GM21381 (cell line): ENCODE measurements at regions not wholly inside any gene's neighbourhood (a gene's known extent, or its start where the extent isn't known, plus 50 kb on each side); places are given as distances from the start of the nearest gene placed in this dataset.
A peak's percentile ranks its signal among the peaks of the same experiment; 100 is the strongest.

Experiments
- ATAC-seq: cut with Tn5 transposase; IDR thresholded peaks from one replicate; pipeline ENCODE4 v1.9.1; 2021; ENCODE audit warnings: mild to moderate bottlenecking, moderate library complexity; ENCODE audit not compliant: unreplicated experiment

DNA sequence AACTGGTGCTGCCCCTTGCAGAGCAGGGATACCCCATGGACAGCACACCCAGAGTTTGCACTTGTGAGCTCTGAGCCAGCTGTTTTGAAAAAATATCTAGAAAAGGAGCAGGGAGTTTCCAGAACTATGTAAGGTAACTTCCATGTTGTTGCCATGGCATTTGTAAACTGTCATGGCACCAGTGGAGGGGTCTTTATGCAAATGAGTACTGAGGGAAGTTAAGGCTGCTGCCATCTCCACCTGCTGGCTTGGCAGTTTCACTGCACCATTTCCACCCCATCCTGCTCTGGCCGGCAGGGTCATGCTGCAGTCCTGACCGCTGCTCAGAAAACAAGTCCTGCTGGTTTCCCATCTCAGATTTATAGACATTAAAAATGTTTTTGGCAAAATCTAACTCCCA is 52.3 kb upstream of the SNTG2 start:
- no peak for ATAC-seq

DNA sequence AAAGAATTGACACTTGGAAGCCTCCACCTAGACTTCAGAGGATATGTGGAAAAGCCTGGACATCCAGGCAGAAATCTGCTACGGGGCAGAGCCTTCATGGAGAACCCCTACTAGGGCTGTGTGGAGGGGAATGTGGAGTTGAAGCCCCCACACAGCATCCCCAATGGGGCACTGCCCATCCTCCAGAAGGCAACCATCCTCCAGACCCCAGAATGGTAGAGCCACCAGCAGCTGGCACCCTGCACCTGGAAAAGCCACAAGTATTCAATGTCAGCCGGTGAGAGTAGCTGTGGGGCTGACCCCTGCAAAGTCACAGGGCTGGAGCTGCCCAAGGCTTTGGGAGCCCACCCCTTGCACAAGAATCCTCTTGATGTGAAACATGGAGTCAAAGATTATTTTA is 53.6 kb upstream of the SNTG2 start:
- no peak for ATAC-seq

DNA sequence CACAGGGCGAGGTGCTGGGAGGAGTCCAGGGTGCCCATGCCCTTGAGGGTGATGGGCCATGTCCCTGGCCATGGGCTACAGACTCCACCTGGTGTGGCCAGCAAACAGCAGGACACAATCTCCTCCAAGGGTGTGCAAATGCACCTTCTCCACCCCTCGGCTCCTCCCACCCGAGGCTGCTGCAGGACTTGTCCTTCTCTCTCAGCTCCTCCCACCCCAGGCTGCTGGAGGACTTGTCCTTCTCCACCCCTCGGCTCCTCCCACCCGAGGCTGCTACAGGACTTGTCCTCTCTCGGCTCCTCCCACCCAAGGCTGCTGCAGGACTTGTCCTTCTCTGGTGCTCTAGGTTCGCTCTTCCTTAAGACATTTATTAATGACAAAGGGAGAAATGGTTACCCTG is 57.3 kb upstream of the SNTG2 start:
- no peak for ATAC-seq

DNA sequence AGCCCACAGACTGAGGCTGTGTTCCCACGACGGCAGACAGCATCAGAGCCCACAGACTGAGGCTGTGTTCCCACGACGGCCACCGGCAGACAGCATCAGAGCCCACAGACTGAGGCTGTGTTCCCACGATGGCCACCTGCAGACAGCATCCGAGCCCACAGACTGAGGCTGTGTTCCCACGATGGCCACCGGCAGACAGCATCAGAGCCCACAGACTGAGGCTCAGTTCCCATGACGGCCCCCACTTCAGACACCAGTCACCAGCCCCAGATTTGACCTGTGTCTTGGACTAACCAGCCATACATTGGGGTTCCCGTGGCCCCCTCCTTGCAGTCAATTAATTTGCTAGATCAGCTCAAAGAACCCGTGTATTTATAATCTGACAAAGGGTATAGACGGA is 57.8 kb upstream of the SNTG2 start:
- no peak for ATAC-seq

DNA sequence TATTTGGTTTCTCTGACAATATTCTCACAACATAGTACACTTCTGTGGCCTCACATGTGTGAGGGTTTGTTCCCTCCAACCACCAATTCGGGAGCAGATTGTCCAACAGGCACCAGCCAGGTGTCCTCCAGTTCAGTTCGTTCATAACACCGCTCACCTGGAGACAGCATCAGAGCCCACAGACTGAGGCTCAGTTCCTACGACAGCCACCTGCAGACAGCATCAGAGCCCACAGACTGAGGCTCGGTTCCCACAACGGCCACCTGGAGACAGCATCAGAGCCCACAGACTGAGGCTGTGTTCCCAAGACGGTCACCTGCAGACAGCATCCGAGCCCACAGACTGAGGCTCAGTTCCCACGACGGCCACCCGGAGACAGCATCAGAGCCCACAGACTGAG is 58.2 kb upstream of the SNTG2 start:
- ATAC-seq = no peak

DNA sequence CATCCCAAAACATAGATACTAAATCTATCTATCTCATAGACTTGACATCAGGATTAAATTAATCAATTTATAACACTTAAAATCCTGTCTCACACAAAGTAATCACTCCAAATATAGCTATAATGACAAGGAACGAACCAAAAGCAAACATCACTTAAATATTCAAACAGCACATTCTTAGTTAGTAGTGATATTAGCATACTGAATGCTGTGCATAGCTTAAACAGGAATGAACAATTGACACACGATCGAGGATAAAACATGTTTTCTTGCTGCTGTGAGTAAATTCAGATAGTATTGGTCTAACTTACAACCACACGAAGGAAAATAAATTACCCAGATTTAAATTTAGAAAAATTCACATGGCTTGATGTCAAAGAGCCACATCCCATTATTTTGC is 58.9 kb upstream of the SNTG2 start:
- no peak for ATAC-seq

DNA sequence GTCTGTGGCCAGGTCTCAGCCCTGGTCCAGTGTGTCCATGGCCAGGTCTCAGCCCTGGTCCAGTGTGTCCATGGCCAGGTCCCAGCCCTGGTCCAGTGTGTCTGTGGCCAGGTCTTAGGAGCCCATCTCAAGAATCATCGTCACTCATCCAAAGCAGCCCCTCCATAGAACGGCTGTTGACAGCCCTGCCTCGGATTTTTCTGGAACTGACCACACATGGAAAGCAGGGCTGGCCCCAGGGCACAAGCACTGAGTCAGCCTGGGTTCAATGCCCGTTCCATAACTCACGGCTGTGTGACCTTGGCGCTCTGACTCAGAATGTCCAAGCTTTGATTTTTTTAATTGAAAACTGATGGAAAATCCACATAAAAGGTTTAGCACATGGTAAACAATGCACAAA is 59.9 kb upstream of the SNTG2 start:
- ATAC-seq = no peak

DNA sequence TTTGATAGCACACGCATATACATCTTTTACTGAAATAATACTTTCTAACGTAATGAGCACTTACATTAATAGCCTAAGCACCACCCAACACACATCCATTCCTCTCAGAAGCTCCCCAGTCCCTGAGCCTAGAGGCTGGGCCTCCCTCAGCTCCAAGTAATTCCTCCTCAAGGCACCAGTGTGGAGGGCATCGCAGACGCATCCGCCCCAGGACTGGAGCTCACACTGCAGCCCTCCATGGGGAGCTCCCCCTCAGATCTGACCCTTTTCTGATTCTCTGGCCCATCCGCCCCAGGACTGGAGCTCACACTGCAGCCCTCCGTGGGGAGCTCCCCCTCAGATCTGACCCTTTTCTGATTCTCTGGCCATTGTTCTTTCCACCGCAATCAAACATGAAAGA is 60.4 kb upstream of the SNTG2 start:
- ATAC-seq = no peak

DNA sequence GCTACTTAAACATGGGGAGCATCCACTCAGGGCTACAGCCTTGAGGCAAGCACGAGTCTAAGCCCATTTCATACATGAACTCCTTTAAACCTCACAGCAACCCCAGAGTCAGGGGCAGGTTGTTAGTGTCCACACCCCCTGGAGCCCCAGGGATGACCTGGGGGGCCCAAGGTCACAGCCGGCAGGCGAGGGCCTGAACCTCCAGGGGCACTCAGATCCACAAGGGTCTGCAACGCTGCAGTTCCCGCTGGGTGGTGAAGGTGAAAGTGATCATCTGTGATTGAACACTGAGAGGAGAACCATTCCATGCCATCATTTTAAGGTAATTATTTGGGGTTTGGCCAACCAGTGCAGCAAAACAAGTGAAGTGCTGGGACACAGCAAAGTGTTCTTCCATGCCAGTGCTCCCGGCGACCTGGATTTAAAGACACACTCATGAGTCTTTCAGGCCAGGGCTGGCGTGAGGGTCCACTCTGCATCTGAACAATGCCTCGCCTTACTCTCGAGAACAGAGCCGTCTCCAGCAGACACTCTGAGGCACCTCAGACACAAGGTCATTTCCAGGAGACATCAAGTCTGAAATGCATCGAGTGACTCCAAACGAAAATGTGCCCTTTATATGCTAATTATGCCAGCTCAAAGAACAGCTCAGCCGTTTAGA is 61.6 kb upstream of the SNTG2 start:
- no peak for ATAC-seq

DNA sequence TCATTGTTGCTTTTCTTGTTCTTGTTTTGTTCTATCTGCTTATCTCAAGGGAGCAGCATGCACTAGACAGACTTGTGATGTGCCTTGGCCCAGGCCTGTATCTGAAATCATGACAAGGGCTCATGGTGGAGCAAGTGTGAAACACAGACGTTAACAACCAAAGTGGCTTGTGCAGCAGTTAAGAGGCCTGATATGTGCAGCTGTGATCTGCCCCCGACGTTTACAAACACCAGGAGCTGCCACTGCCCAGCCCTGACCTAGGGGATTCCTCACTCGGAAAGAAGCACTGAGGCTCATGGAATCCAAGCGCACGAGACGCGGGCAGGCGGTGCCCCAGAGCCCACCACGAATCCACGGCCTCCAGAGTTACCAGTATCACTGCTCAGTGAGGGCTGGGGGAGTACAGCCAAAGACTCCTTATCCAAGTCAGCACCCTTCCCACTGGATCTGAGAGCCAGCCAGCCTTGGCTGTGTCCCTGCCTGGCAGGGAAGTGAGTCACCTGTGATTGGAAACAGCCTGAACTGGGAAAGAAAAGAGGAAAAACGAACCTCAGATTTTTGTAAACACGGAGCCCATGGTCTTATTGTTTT is 62.3 kb upstream of the SNTG2 start:
- no peak for ATAC-seq

DNA sequence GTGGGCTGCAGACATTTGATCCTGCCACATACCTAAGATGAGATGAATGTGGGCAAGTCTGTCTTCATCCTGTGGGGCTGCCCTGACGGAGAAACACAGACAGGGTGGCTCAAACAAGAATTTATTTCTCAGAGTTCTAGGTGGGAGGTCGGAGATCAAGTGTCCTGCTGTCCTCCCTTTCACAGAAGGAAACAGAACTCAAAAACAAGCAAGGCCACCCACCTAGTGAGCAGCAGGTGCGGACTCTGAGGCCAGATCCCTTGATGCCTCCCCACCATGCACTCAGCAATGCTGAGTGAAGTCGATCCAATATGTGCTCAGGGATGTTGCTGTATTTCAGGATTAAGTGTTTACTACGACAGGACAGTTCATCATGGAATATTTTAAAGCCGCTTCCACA is 63.0 kb upstream of the SNTG2 start:
- ATAC-seq = no peak

DNA sequence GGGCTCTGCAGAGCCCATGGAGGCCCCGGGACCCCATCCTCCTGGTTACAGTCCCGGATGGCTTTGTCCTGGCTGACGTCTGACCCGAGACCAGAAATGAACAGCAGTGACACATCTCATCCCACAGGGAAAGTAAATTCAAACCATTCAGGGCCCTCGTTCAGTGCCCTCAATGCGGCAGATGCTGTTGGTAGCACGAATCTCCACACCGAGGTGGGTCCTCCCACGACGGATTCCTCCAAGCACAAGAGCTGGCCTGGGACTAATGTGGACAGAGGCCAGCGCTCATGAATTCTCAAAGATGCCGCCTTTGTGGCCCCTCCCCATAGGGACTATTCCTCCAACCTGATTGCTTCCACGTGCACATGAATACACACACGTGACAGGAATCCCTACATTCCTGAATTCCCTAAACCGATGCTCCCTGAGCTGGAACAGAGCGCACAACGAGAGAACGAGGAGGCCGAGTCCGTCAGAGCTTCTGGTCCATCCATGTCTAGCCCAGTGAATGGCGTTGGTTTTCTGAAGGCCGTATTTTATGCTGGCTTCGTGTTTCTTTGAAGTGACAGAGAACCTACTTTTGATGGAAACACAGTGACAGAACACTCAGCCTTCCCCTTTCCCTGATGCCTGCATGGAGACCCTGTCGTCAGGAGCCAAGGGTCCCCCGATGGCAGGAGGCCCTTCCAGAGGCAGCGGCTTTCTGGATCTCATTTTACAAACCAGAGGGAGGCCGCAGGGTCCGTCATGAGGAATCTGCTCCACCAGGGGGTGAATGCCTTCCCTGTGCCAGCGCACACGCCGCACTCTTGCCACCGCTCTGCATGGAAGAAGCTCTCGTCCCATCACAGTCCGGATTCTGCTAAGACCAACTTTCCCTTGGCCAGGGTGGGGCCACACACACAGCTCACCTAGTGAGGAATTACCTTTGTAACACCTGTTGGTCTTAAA is 64.3 kb upstream of the SNTG2 start:
- ATAC-seq = no peak

DNA sequence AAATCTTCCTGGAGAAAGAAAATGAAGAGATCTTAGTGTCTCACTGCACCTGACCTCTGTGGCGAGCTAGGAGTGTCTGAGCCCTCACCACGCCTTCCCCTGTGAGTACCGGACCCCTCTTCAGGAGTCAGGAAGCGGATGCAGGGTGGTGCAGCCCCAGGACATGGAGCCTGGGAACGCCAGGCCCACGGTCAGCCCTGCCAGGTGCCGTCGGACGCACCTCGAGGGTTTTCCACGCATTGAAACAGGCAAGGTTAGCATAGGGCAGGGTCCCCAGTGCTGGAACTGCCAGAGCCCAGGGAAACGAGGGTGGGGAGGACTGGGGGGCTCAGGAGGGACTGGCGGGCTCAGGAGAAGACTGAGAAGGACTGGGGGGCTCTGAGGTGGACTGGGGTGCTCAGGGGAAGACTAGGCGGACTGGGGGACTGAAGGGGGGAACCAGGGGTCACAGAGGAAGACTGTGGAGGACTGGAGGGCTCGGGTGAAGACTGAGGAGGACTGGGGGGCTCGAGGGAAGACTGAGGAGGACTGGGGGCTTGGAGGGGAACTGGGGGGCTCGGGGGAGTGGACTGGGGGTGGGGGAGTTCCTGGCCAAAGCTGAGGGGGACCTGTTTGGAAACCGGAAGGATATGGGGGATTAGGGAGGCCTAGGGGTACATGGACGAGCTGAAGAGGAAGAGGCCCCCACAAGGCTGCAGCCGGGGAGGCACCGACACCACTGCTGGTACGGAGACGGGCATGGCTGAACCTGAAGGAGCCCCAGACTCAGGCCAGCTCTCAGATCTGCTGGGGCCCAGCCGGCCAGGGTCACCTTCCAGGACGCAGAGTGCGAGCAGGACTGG is 65.2 kb upstream of the SNTG2 start:
- no peak for ATAC-seq

DNA sequence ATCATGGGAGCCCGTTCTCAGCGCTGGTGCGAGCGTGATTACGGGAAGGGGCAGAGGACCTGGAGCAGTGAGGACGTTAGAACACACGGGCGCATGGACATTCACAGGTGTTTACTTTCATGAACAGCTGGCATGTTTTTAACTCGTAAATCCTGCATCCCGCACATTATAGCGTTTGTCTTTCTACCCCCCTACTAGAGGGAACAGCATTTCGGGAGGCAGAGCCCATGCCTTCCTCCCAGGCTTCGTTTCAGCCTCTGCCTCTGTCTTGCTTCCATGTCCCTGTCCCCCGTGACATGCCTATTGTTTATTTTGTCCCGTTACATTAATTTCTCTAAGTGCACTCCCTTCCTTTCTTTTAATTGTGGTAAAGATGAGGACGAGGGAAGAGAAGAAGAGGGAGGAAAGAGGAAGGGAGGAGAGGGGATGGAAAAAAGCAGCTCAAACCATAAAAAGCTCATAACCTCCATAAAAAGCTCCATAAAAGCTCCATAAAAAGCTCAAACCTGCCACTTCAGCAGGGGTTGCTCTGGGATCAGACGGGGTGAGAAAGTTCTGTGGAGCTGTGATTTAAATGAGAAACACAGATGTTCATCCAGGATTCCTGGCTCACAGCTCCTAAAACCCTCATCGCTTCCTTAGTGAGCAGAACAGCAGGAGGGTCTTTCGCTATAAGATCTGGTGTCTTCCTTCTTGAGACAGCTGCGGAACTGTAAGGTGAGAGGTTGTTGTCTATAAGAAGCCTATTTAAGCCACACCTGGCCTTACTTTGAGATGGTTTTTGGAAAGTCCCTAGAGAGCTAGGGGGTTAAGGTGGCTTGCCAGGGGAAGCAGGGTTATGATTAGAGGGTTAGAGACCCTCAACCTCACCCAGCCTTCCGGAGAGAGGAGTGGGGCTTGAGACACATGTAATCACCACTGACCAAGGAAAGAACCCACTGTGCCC is 66.6 kb upstream of the SNTG2 start:
- no peak for ATAC-seq

DNA sequence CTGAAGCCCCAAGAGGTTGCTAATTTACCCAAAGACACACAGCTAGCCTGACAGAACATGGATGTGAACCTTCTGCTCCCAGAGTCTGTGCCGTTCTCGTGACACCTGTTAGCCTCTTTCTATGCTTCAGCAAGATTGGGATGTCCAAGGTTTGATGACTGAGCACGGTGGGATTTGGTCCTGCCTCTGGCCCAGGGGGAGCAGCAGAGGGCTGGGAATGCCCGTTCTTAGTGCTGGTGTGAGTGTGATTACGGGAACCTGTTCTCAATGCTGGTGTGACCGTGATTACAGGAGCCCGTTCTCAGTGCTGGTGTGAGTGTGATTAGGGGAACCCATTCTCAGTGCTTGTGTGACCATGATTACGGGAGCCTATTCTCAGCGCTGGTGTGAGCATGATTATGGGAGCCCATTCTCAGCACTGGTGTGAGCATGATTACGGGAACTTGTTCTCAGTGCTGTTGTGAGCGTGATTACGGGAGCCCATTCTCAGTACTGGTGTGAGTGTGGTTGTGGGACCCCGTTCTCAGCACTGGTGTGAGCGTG is 67.3 kb upstream of the SNTG2 start:
- no peak for ATAC-seq

DNA sequence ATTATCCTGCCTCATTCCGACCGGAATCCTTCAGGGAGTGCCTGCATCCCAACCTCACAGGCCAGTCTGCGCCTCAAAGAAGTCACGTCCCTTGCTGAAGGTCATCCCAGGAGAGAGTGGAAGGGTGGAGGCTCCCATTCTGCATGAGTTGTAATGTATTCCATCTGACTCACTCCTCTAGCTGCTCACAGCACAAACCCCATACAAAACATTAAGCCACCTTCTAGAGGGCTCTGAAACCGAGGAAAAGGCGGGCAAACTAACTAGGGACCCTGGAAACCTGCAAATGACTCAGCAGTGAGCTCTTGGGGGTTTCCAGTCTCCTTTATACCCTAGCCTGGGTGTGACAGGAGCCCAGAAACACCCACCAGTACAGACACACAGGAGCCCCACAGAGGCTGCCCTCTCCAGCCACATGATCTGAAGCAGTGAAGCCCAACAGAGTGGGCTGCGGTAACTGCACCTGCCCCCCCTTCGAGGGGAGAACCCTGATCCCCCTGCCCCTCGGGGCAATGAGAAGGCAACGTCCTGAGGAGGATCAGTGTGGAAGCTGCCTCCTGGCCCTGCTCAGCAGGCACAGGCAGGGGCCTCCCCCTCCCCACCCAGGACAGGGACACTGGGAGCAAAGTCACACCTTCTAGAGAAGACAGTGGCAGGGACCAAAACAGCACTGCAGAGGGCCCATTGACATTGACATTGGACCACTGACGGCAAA is 69.3 kb upstream of the SNTG2 start:
- peak; percentile 54 for ATAC-seq

DNA sequence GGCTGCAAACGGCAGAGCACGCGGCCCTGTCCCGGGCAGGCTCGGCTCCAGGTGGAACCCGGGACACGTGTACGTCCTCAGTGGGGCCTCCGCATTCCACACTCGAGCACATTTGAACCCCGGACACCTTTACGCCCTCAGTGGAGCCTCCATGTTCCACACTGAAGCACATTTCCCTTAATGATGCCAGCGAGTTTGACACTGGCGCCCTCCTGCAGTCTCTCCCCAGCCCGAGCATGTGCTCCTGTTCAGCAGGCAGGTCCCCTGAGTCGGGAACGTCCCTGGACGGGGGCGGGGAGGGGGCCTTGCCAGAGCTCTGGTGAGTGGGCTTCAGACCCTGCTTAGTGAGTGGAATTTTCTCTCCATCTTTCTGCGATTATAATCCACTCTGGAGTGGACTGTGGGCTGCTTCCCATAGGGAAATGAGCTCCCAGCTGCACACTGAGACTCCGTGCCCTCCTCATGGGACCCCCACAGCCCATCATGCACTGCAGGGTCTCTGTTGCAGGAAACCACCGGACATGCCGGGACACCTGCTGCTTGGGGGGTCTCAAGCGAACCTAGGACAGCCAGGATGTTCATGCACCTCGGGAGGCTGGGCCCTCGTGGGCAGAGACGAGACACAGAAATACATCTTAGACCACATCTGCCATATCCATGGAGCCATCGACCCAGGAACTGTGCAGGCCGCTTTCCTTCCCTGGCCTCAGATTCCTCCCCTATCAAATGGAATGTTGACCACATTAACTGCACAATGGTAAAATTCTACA is 70.3 kb upstream of the SNTG2 start:
- no peak for ATAC-seq

DNA sequence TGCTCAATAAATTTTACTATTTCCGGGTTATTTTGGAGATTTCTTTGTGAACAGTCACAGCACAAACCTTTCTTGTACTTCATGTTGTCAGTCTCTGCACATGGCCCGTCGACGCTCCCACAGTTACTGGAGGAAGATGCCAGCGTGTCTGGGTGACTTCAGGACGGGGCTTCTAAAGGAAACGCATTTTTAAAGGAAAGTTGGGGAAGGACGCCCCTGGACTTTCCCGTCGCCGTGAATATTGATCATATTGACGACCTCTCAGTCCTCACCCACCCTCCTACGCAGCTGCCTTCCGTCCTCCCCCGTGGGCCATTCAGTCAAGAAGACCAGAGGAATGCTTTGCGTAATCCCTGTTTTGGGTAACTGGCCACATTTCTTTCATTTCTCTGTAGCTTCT is 71.1 kb upstream of the SNTG2 start:
- no peak for ATAC-seq
